ENCODE measurements at regions not wholly inside any gene's neighbourhood (a gene's known extent, or its start where the extent isn't known, plus 50 kb on each side); places are given as distances from the start of the nearest gene placed in this dataset.
A peak's percentile ranks its signal among the peaks of the same experiment; 100 is the strongest.

DNA sequence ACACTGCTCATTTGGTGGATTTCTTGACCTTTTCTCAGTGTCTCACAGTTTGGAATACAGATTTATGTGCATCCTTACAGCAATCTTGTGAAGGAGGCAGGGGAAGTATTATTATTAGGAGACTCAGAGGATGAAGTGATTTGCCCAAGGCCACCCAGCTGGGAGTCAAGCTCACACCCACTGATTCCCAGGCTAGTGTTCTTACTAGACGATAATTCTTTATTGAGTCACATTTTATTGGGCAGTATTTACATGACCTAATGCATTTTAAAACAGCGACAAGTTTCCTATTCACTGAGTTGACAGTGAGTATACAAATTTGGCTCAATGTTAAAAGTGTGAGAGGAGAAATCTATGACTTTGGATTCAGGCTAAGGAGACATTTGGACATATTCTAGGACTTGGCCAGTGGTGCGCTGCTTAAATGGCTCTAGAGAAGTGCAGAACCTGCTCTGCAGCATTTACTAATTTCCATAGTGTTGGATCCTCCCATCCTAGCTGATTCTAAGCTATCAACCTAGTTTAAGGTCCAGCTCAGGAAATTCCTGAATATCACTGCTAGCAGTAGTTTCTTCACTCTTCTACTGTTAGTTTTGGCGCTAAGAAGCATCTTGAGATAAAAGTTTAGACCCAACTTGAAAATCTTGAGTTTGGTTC lies 199.3 kb downstream of the MTX2 start:
- no peak for DNase-seq (ENCODE audit: low read depth in 2 of 2)

DNA sequence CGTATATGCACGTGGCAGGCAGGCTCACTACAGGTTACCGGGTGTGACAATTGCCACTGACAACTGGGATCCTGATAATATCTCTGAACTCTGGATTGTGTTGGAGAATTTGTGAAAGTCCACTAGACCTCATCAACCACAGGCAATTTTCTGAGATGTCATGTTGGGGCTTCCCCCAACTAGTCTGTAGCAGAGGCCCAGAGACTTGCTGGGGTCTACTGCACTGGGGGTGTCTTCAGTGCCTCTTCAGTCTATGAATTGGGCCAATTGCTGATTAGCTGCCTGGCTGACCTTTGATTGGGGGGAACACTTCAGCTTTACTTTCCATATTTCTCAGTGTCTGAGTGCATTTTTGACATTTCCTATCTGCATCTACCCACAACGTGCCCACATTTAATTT lies 201.5 kb downstream of the MTX2 start:
- DNase-seq (ENCODE audit: low read depth in 2 of 2), result no peak

DNA sequence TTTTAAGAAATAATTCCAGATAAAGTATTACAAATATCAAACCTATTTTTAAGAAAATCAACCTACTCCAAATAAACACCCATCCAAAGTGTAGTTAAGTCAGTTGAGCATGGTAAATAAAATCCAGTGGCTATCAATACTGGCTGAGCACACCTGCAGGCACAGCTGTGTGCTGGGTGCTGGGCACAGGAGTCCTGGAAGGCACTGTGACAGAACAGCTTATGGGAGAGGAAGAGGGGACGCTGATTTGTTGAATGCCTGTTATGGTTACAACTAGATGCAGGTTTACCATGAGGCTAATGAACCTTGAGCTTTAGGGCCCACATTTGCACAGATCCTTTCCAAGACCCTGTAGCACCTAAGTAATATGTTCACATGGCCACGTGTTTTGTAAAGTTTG lies 202.7 kb downstream of the MTX2 start:
- no peak for DNase-seq (ENCODE audit: low read depth in 2 of 2)

DNA sequence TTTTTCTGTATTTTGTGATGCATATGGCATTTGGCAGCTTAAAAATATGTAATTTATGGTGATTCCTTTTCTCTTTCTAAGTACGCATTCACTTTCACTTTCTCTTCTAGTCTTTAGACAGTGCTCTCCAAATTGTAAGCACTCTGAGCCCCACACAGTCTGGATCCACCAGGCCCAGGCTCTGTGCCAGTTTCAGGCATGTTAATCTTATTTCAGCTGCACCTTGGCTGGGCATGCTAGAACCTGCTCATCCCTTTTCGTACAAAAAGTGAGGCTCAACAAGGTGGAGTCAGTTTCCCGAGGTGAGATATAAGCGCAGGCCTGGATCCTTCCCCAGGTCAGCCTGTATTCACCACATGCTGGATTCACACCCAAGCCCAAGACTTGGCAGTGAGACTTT lies 203.9 kb downstream of the MTX2 start:
- DNase-seq (ENCODE audit: low read depth in 2 of 2), result no peak

DNA sequence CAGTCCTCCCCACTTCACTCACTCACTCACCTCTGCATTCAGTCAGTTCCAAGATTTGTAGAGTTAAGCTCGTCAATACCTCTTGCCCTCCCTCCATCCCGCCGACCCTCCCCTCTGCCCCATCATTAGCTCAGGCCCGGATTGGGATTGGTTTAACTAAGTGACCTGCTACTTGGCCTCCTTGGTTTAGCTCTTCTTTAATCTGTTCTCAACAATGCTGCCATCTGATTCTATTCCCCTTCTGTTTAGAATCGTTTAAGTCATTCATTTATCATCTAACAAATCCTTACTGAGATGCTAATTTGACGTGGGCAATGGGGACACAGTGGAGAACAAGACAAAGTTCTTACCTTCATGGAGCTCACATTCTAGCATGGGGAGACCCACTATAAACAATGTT lies 204.6 kb downstream of the MTX2 start:
- DNase-seq (ENCODE audit: low read depth in 2 of 2), result no peak

DNA sequence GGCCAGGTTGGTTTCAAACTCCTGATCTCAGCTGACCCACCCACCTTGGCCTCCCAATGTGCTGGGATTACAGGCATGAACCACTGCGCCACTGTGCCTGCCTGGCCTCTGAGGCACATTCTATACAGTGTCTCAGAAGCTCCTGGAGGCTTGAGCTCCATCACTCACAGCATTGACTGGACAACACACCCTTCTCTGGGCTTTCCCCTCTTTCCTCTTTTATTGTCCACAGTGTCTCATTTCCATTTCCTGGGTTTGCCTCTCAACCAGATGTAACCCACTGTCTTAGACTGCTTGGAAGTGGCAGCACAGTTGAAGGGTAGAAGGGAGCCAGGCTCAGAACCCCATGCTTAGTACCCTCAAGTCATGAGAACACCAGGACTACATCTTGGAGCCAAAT lies 208.1 kb downstream of the MTX2 start:
- no peak for DNase-seq (ENCODE audit: low read depth in 2 of 2)

DNA sequence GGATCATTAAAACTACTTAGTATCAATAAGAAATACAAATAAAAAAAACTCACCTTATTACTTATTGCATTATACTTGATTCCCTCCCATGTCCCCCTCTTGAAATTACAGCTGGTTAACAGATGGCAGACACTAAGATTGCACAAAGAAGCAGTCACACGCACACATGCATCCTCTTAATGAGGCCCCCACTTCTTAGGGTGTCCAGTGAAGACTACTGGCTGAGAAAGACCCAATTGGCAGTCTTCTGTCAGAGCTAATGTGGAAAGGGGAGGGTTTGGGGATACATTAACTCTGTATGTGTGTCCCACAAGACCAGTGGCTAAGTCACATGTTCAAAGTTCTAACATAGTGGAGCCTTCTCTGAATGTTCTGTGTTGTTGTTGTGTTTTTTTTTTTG lies 210.7 kb downstream of the MTX2 start:
- no peak for DNase-seq (ENCODE audit: low read depth in 2 of 2)

DNA sequence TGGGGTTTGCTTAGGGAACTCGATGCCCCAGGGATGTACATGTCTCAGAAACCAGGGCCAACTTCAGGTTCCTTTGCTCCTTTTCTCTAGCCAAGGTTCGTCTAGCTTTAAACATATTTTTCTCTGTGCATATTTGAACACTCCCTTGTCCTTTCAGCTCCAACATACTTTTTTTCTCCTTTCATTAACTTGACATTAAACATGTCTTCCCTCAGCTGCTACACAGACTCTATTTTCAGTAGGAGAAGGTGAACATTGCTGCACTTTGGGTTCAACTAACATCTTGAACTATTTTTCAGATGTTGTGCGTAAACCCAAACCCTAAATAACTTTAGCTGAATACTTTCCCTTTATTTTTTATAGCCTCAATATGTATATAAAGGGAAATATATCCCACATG lies 212.9 kb downstream of the MTX2 start:
- DNase-seq (ENCODE audit: low read depth in 2 of 2), result no peak

DNA sequence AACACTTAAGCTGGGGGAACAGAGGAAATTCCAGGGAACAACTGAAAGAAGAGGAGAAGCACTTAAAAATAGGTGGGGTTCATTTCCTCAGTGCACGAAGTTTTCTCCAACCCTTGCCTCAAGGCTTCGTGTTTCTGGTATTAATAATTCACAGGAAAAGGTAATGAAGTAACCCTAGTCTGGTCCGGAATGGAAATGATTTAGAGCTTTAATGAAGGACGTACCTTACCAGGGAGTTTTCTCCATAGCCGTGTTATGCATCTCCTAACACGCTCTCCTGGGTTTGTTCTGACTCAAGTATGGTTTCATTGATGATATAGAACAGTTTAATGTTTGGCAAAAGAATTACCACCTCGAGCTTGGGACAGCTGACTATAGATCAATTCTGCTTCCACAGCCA lies 214.2 kb downstream of the MTX2 start:
- DNase-seq (ENCODE audit: low read depth in 2 of 2), result no peak

DNA sequence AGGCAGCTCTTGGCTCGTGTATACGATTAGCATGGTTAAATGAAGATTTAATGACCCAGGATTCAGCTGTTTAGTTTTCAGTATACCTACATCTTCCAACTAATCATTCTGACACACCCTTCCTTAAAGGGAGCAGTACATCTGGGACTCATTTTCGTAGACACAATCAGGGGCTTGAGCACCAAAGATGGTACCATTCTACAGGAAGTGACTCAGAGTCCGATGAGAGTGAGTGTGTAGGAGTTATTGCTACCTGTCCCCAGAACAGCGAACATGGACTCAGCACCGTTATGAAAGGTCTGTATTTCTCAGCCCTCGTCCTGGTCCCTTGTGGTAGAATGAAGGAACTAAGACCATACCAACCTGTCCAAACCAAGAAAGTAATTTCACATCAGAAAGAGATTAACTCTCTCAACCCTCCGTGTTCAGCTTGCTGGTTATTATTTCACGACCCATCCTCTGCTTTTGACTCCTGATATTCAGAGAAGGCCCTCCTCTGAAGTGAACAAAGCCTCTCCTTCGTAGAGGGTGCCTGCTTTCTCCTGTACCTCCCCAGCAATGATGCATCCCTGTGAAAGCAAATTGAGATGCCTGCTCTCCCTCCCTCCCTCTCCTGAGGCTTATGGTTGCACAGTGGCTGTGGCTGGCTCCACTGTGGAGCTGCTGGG lies 214.8 kb downstream of the MTX2 start:
- DNase-seq (ENCODE audit: low read depth in 2 of 2), result no peak

DNA sequence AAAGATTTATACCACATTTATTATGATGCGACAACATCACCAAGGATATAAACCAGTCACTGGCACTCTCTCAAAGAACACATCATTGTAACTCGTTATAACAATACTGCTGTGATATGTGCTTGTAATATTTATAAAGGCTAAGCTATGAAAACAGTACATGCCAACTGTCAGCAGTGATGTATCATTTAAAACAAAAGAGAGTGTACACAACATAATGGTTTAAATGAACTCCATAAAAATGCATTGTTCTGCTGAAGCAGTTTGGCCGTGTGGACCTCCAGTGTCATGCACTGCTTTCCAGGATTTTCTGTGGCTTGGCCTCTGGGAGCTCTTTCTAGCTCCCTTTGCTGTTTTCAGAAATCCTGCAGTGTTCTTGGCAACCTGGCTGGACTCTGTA lies 215.6 kb downstream of the MTX2 start:
- DNase-seq (ENCODE audit: low read depth in 2 of 2), result peak; percentile 60 to 66

DNA sequence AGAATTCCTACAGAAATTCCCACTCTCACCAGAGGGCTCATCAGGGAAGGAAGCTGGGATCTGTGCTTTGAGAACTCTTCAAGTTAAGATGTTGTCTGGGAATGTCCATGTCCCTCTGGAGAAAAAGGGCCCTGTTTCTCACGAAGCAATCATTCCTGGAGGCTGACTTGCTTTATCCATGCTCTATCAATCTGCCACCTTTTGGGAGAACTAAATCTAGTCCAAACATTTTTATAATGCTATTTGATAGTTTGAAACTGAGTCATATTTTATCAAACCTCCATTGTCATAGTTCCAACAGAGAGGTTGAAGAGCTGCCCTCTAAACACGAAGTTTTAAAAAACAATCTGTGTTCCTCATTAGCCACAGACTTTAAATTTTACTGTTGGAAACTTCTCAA lies 219.2 kb downstream of the MTX2 start:
- peak; percentile 88 to 90 for DNase-seq (ENCODE audit: low read depth in 2 of 2)

DNA sequence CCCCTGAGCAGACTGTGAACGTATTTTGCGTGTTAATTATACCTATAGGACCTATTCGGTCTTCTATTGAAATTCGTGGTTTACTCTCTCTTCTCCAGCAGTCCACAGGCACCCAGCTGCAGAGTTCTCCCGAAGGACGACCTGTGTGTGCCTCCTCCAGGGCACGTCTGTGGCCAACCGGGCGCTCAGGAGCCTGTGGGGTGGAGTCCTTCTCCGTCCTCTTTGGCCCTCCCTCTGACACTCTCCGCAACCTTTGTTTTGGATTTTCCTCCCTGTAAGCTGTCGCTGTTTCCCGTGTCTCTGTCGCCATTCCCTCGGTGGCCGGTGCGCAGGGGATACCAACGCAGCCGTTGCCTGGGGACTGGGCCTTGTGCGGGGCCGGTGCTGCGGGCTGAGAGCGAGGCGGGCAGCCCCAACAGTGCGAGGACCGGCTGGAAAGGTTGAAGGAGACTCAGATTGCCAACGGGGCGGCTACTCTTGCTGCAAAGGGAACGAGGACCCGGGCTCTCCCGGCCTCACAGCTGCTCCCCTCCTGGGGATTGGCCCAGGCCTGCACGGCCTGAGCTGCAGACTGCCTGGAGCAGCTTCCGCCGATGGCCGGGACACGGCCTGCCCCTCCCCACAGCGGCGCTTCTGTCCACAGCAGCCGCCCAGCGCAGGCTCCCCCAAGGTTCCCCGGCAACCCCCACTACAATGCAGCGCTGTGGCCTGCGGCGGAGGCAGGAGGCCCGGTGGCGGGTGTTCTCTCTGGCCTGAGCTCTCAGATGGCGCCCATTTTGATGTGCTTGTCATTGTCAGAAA lies 221.0 kb downstream of the MTX2 start:
- no peak for DNase-seq (ENCODE audit: low read depth in 2 of 2)

DNA sequence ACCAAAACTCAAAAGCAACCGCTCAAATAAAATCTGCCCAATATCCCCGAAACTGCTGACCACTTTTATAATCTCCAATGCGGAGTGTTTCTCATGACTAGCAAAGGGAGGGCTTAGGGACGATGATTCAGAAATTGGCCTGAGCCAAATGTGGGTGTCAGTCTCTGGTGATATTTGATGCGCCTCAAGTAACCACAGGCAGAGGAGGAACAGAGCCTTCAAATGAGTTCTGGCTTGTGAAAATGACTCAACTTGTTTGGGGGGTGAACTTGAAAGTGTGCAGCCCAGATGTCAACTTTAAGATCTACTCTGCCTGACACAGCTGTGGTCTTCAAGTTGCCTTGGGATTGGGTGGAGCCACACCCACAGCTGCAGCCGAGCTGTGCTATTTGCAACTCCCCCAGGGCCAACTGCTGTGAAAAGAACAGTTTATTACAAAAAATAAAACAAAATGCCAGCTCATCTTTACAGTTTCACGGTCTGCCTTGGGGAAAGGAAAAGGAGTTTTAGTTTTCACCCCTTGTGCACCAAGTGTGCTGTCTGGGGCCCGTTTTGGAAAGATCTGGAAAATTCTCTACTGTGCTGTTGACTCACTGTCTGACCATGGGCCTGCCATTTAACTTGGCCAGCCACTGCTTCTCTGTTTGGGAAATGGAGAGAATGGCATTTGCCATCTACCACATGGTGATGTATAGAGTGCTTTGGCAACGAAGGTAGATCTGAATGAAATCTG lies 222.1 kb downstream of the MTX2 start:
- peak; percentile 100 for DNase-seq (ENCODE audit: low read depth in 2 of 2)

DNA sequence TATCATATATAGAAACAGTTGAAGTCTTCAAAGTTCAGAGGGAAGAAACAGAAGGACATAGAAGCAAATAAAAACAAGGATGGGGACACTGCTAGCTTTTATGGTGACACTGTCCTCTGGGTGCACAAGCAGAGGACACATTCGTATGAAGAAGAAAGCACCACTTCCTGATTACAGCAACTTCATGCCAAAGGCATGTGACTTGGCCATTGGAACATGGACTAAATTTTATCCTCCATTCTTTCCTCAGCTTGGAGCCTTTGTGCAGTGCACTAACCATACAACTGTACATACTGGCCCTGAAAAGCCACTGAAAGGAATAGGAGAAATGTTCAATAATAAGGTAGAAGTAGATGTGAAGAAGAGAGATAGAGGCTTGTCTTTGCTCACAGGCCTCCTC lies 223.3 kb downstream of the MTX2 start:
- DNase-seq (ENCODE audit: low read depth in 2 of 2), result no peak

DNA sequence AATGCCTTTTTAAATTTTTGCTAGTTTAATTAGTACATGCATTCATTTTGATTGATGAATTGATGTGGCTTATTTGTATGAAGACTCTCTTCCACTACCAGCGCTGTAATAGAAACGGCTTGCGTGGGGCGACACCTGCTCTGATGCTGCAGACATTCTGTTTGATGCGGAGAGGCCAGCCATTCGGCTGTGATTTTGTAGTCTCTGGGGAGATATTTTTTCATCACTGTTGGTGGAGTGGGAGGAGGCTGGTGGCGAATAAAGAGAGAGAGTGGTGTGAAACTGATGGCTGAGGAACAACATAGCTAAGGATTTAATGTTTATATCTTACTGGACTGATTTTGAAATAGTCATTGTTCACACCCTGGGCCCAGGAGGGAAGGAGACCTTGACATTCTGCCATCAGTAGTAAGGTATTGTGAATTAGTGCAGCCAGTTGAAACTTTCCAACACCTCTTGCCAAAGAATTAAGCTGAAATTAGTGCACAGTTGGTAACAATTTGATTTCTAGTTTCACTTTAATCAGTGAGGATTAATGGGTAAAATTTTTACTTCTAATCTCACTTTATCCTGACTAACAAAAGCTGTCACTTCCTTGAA lies 224.1 kb downstream of the MTX2 start:
- no peak for DNase-seq (ENCODE audit: low read depth in 2 of 2)

DNA sequence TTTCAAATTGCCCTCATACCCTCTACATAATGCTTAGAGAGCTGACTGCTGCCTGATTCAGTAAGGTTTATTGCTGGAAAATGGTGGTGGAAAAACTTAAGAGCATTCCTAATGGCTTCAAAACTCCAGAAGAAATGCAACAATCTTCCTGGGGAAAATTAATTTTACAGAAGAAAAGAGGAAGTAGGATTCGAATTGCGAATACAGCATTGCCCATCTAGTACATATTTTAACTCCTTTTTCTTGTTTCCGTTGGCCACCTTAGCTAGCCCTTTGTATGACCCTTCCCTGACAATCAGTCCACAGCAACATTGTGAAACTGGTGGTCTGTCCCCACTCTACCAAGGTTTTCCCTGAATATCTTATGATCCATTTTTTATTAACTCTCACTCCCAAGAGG lies 224.7 kb downstream of the MTX2 start:
- DNase-seq (ENCODE audit: low read depth in 2 of 2), result no peak

DNA sequence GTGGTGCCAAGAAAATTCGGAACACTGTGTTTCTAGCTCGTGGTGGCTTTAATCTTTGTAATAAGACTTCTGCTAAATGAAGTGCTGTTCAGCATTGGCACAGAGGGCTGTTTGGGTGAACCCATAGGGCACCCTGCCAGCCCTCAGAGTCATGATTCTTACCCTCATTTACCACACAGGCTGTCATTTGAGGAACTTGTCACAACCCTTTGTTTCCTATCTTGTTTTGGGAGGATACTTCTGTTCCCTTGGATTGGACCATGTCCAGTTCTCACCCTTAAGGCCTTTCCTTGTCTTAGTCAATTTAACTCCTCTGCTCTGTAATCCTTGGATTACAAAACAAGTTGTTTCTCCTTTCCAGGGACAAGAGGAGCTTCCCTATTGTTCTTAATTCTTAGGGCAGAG lies 225.7 kb downstream of the MTX2 start:
- no peak for DNase-seq (ENCODE audit: low read depth in 2 of 2)

DNA sequence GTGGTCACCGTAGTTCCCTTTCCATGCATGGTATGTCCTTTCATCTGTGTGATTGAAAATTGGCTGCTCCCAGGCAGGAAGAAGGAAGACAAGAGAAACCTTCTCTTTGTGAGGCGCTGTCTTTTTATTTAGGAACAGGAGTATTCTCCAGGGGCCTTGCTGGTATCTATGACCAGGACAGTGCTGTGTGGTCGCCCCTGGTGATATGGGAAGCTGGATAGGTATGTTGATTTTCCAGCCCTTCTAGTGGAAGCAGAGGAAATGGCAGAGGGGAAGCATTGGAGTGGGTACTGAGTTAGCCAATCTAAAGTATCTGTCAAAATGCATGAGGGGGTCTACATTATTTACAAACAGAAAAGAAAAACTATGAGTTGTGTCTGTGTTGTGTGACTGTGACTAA lies 226.6 kb downstream of the MTX2 start:
- DNase-seq (ENCODE audit: low read depth in 2 of 2), result no peak

DNA sequence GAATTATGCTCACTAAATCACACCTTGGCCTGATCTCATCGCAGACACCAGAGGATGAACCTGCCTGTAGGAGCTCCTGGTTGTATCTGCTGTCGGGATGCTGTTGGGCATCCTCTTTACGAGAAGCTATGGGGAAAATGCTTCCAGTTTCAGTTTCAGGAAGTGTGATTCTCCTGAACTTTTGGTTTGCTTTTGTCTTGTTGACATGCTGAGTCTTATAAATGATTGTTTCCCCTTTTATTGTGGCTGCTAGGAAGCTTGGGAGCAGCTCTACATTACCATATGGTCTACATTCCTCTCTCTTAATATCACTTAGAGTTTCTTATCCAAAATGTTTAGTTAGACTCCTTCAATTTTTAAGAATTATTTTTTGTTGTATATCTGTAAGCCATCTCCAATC lies 227.5 kb downstream of the MTX2 start:
- DNase-seq (ENCODE audit: low read depth in 2 of 2), result peak; percentile 51 to 57

DNA sequence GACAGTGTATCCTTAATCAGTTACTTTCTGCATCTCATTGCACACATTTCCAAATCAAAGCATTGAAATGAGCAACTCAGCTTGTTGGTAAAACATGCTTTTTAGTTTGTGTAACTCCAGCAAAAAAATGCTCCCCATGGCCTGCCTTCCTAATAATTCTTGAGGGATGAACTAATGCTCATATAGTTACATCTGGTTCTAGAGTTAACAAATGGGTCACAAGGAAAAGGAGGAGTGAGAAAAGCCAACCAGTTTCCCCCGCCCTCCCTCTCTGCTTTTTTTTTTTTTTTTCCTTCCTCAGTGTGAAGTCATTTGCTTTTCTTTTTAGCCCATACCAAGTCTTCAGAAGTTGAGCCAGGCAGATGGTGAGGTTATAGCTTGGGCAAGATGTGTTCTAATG lies 231.7 kb downstream of the MTX2 start:
- DNase-seq (ENCODE audit: low read depth in 2 of 2), result peak; percentile 85 to 89

DNA sequence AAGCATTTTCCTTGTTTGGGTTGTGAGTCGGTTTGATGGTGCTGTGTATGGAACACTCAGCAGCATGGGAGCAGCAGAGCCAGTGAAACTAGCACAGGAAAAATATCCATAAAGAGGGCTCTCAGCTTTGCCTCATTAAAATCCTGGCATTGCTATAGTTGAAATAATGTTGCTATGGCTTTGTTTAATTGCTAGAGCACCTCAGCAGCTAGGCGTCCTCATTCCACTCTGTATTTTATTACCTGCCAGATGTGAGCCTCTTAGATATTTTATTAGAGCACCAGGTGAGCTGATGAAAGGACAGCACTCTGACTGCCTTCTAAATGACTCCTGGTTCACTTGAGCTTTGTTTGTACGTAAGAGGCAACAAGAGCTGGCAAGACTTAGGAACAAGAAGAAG lies 232.4 kb downstream of the MTX2 start:
- DNase-seq (ENCODE audit: low read depth in 2 of 2), result no peak

Data from fibroblast of skin of left quadriceps (primary cell).